NB4 (cell line): ENCODE measurements at regions not wholly inside any gene's neighbourhood (a gene's known extent, or its start where the extent isn't known, plus 50 kb on each side); places are given as distances from the start of the nearest gene placed in this dataset.
"Not testable (repeated sequence)": the region's sequence is repeated elsewhere in the genome, so short reads cannot be mapped to it uniquely, and the experiment has no call there.

ENCODE experiments used
- POLR2A ChIP-seq: IDR thresholded peaks from 2 replicates; pipeline ENCODE4 v1.6.1; 2011; ENCODE audit warnings: mild to moderate bottlenecking; ENCODE audit not compliant: insufficient read length; ENCODE audit errors: extremely low read depth
- TF ChIP-seq, protein P1 (sequence below): IDR thresholded peaks from one replicate; pipeline ENCODE4 v1.5.1; 2012; ENCODE audit warnings: low read depth, low read length

DNA sequence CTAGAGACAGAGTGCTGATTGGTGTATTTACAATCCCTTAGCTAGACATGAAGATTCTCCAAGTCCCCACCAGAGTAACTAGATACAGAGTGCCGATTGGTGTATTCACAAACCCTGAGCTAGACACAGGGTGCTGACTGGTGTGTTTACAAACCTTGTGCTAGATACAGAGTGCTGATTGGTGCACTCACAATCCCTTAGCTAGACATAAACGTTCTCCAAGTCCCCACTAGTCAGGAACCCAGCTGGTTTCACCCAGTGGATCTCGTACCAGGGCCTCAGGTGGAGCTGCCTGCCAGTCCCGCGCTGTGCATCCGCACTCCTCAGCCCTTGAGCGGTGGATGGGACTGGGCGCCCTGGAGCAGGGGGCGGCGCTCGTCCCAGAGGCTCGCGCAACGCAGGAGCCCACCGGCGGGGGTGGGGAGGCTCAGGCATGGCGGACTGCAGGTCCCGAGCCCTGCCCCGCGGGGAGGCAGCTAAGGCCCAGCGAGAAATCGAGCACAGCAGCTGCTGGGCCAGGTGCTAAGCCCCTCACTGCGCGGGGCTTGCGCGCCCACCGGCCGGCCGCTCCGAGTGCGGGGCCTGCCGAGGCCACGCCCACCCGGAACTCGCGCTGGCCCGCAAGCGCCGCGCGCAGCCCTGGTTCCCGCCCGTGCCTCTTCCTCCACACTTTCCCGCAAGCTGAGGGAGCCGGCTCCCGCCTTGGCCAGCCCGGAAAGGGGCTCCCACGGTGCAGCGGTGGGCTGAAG, 204.0 kb upstream of the SLITRK1 start:
- TF ChIP-seq, protein P1, sequence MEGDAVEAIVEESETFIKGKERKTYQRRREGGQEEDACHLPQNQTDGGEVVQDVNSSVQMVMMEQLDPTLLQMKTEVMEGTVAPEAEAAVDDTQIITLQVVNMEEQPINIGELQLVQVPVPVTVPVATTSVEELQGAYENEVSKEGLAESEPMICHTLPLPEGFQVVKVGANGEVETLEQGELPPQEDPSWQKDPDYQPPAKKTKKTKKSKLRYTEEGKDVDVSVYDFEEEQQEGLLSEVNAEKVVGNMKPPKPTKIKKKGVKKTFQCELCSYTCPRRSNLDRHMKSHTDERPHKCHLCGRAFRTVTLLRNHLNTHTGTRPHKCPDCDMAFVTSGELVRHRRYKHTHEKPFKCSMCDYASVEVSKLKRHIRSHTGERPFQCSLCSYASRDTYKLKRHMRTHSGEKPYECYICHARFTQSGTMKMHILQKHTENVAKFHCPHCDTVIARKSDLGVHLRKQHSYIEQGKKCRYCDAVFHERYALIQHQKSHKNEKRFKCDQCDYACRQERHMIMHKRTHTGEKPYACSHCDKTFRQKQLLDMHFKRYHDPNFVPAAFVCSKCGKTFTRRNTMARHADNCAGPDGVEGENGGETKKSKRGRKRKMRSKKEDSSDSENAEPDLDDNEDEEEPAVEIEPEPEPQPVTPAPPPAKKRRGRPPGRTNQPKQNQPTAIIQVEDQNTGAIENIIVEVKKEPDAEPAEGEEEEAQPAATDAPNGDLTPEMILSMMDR, result not testable (repeated sequence)
- not testable (repeated sequence) for TF ChIP-seq POLR2A
